HEK293 (cell line): ENCODE measurements at regions not wholly inside any gene's neighbourhood (a gene's known extent, or its start where the extent isn't known, plus 50 kb on each side); places are given as distances from the start of the nearest gene placed in this dataset.

Experiments
- ATF2 ChIP-seq: fragments of 450-650 bp; formaldehyde crosslinking; IDR thresholded peaks from 2 replicates; pipeline ENCODE4 v1.5.1; 2016; ENCODE audit warnings: missing biosample characterization, missing genetic modification characterization, low read depth
- CTCF ChIP-seq: fragments of 450-650 bp; formaldehyde crosslinking; IDR thresholded peaks from 2 replicates; pipeline ENCODE4 v1.5.1; 2016; ENCODE audit warnings: missing biosample characterization, missing genetic modification characterization
- MZF1 ChIP-seq: fragments of 450-650 bp; formaldehyde crosslinking; IDR thresholded peaks from 2 replicates; pipeline ENCODE4 v1.5.1; 2017; ENCODE audit warnings: missing biosample characterization, missing genetic modification characterization, borderline replicate concordance
- REPIN1 ChIP-seq: fragments of 450-650 bp; formaldehyde crosslinking; IDR thresholded peaks from 2 replicates; pipeline ENCODE4 v1.5.1; 2017; ENCODE audit warnings: missing biosample characterization, missing genetic modification characterization, low read depth
- REST ChIP-seq: fragments of 450-650 bp; formaldehyde crosslinking; IDR thresholded peaks from 2 replicates; pipeline ENCODE4 v1.5.1; 2016; ENCODE audit warnings: missing biosample characterization, missing genetic modification characterization
- TCF7L2 ChIP-seq: IDR thresholded peaks from 2 replicates; pipeline ENCODE4 v1.6.1; 2011; ENCODE audit warnings: low read depth, mild to moderate bottlenecking, inconsistent platforms, low read length, moderate library complexity, borderline replicate concordance
- ZNF148 ChIP-seq: fragments of 450-650 bp; formaldehyde crosslinking; IDR thresholded peaks from 2 replicates; pipeline ENCODE4 v1.5.0; 2017; ENCODE audit warnings: missing biosample characterization, missing genetic modification characterization, borderline replicate concordance
- ZNF155 ChIP-seq: fragments of 450-650 bp; formaldehyde crosslinking; IDR thresholded peaks from 2 replicates; pipeline ENCODE4 v1.5.1; 2016; ENCODE audit warnings: missing biosample characterization, missing genetic modification characterization
- ZNF341 ChIP-seq: fragments of 450-650 bp; formaldehyde crosslinking; IDR thresholded peaks from 2 replicates; pipeline ENCODE4; 2016; ENCODE audit warnings: low read depth, missing biosample characterization, missing genetic modification characterization
- ZNF621 ChIP-seq: fragments of 450-650 bp; formaldehyde crosslinking; IDR thresholded peaks from 2 replicates; pipeline ENCODE4 v1.5.1; 2017; ENCODE audit warnings: missing biosample characterization, missing genetic modification characterization
- ZNF677 ChIP-seq: fragments of 450-650 bp; IDR thresholded peaks from 2 replicates; pipeline ENCODE4 v1.5.0; 2018; ENCODE audit warnings: missing biosample characterization, mild to moderate bottlenecking, missing genetic modification characterization, moderate library complexity
- ZSCAN18 ChIP-seq: fragments of 450-650 bp; formaldehyde crosslinking; IDR thresholded peaks from 2 replicates; pipeline ENCODE4 v1.5.1; 2016; ENCODE audit warnings: missing biosample characterization, missing genetic modification characterization

GRCh38 chr5:92402956-92403702 lies 1020.0 kb upstream of the ARRDC3 start:
- TF ChIP-seq CTCF (no peak), ZNF621 (tag by site-specific recombination) (no peak), ATF2 (no peak), ZNF155 (tag by site-specific recombination) (no peak), TCF7L2 (no peak), ZNF148 (no peak), ZSCAN18 (tag by site-specific recombination) (no peak), REST (tag by site-specific recombination) (no peak), MZF1 (no peak), ZNF677 (no peak), REPIN1 (tag by site-specific recombination) (no peak), ZNF341 (tag by site-specific recombination) (no peak)
